Type B pancreatic cell (in vitro differentiated cells): ENCODE measurements at regions not wholly inside any gene's neighbourhood (a gene's known extent, or its start where the extent isn't known, plus 50 kb on each side); places are given as distances from the start of the nearest gene placed in this dataset.

Experiments used
- DNase-seq: peaks from one replicate; pipeline ENCODE4 v3.0.0; 2021; ENCODE audit warnings: mixed read lengths; ENCODE audit not compliant: unreplicated experiment; ENCODE audit errors: extremely low spot score
- H3K27ac Mint-ChIP-seq: 2 replicates; pipeline ENCODE4 v1.8.0; 2021; ENCODE audit warnings: mild to moderate bottlenecking, mixed read lengths
- H3K27me3 Mint-ChIP-seq: 2 replicates; pipeline ENCODE4 v1.8.0; 2021; ENCODE audit warnings: mixed read lengths
- H3K36me3 Mint-ChIP-seq: 2 replicates; pipeline ENCODE4 v1.8.0; 2021; ENCODE audit warnings: mixed read lengths
- H3K4me1 Mint-ChIP-seq: one replicate; pipeline ENCODE4 v1.8.0; 2021; ENCODE audit warnings: mixed read lengths; ENCODE audit not compliant: unreplicated experiment
- H3K4me3 Mint-ChIP-seq: 2 replicates; pipeline ENCODE4 v1.8.0; 2021; ENCODE audit warnings: mild to moderate bottlenecking, mixed read lengths
- H3K9me3 Mint-ChIP-seq: 2 replicates; pipeline ENCODE4 v1.8.0; 2021; ENCODE audit warnings: mixed read lengths
- TF ChIP-seq, protein P1 (sequence below): fragments of 200-600 bp; sonication (generic); conservative IDR thresholded peaks from 2 replicates; pipeline ENCODE4 v1.5.0; 2021; ENCODE audit warnings: antibody characterized with exemption, mild to moderate bottlenecking

DNA sequence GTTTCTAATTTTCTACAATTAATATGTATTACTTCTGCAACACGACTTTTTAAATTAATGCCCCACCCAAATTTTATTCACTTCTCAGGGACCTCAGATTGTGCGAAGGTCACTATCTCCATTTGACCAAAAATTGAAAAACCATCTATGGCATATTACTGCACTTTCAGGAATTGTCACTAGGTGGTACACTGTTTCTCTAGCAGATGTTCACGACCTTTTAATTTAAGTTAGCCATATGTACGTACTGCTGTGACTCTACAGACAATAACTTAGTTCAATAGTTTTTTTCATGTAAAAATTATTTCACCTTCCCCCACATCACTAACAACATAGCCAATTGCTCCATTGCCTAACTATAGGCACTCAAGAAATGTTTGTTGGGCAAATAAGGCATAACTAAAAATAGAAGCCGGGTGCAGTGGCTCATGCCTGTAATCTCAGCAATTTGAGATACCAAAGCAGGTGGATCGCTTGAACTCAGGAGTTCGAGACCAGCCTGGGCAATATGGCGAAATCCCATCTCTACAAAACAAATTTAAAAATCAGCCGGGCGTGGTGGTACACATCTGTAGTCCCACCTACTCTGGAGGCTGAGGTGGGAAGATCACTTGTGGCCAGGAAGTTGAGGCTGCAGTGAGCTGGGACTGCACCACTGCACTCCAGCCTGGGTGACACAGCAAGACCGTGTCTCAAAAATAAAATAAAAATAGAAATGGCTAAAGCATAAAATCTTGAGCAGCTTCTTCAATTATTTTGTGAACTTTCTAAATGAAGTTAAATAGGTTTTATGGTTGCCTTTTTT lies 75.7 kb upstream of the PKN2 start:
- no peak overlapping the region for H3K4me3 Mint-ChIP-seq
- no peaks in the 10 kb centered on the region for H3K4me1 Mint-ChIP-seq
- no peaks in the 10 kb centered on the region for H3K36me3 Mint-ChIP-seq
- DNase-seq, result no peak
- H3K9me3 Mint-ChIP-seq, result no peaks in the 10 kb centered on the region
- TF ChIP-seq, protein P1, sequence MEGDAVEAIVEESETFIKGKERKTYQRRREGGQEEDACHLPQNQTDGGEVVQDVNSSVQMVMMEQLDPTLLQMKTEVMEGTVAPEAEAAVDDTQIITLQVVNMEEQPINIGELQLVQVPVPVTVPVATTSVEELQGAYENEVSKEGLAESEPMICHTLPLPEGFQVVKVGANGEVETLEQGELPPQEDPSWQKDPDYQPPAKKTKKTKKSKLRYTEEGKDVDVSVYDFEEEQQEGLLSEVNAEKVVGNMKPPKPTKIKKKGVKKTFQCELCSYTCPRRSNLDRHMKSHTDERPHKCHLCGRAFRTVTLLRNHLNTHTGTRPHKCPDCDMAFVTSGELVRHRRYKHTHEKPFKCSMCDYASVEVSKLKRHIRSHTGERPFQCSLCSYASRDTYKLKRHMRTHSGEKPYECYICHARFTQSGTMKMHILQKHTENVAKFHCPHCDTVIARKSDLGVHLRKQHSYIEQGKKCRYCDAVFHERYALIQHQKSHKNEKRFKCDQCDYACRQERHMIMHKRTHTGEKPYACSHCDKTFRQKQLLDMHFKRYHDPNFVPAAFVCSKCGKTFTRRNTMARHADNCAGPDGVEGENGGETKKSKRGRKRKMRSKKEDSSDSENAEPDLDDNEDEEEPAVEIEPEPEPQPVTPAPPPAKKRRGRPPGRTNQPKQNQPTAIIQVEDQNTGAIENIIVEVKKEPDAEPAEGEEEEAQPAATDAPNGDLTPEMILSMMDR, result peak; percentile 79
- H3K27ac Mint-ChIP-seq, result no peak overlapping the region
- no peaks in the 10 kb centered on the region for H3K27me3 Mint-ChIP-seq

DNA sequence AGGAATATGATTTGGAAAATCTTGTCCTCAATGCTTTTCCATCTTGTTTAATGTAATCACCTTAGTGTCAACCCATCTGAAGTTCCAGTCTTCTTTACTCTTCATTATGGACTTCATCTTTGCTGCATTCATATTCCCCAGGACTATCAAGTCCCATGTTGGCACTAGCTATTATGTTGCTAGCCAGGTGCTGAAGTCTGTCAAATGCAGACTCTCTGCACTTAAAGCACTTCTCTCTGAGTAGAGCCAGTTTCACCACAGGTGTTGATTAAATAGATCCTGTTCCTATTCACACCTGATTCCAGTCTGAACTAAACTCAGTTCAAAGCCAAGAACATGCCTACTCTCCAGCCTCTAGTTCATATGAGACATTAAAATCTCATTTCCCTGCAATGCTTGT lies 75.0 kb upstream of the PKN2 start:
- no peaks in the 10 kb centered on the region for H3K36me3 Mint-ChIP-seq
- DNase-seq, result no peak
- no peak overlapping the region for H3K4me3 Mint-ChIP-seq
- no peaks in the 10 kb centered on the region for H3K27me3 Mint-ChIP-seq
- no peaks in the 10 kb centered on the region for H3K9me3 Mint-ChIP-seq
- TF ChIP-seq, protein P1, result no peak
- H3K27ac Mint-ChIP-seq, result no peak overlapping the region
- H3K4me1 Mint-ChIP-seq, result no peaks in the 10 kb centered on the region

DNA sequence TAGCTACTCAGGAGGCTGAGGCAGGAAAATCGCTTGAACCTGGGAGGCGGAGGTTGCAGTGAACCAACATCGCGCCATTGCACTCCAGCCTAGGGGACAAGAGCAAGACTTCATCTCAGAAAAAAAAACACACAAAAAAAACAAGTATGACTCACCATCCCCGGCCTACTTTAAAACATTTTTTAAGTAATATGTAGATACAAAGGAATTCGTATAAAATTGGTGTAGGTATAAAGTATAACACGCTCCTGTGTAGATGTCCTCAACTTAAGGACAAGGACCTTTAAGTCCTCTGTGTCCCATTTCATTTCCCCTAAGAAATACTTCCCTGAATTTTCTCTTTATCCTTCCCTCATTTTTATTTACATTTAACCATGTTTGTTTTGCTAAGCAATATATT lies 73.4 kb upstream of the PKN2 start:
- no peaks in the 10 kb centered on the region for H3K27me3 Mint-ChIP-seq
- H3K9me3 Mint-ChIP-seq, result no peaks in the 10 kb centered on the region
- H3K36me3 Mint-ChIP-seq, result no peaks in the 10 kb centered on the region
- DNase-seq, result no peak
- no peak overlapping the region for H3K4me3 Mint-ChIP-seq
- TF ChIP-seq, protein P1, result no peak
- no peaks in the 10 kb centered on the region for H3K4me1 Mint-ChIP-seq
- no peak overlapping the region for H3K27ac Mint-ChIP-seq

DNA sequence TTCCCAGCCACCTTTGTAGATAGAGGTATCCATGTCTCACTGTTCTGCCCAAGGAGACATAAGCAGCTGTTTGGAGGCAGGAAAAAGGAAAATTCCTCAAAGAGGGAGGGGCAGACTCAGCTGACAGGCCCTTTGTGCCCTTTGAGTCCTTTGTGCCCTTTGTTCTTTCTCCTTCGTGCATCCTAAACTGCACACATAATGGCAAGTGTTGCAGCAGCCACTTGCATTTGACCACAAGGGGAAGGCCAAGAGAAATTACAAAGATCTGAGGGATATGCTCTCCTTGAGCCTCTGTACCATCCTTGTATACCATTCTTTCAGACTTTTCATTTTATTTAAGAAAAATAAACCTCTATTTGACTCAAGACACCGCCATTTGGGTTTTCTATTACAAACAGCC lies 71.8 kb upstream of the PKN2 start:
- no peaks in the 10 kb centered on the region for H3K9me3 Mint-ChIP-seq
- DNase-seq, result no peak
- H3K36me3 Mint-ChIP-seq, result no peaks in the 10 kb centered on the region
- no peaks in the 10 kb centered on the region for H3K27me3 Mint-ChIP-seq
- TF ChIP-seq, protein P1, result no peak
- H3K4me3 Mint-ChIP-seq, result no peak overlapping the region
- no peak overlapping the region for H3K27ac Mint-ChIP-seq
- no peaks in the 10 kb centered on the region for H3K4me1 Mint-ChIP-seq

DNA sequence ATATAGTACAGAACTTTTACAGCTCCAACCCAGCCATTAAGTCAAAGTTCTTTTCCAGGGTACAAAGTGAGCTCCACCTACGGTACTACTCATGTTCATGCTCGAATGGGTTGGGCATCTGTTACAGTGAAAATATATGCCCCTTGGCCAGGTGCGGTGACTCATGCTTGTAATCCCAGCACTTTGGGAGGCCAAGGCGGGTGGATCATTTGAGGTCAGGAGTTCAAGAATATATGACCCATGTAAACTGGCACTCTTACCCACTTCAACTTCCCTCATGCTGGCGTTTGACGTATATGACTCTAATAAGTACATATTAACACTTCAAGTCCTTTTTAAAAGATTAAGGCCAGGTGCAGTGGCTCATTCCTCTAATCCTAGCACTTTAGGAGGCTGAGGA lies 71.3 kb upstream of the PKN2 start:
- DNase-seq, result no peak
- H3K9me3 Mint-ChIP-seq, result peaks cover 3% of the 10 kb centered on the region
- no peaks in the 10 kb centered on the region for H3K4me1 Mint-ChIP-seq
- no peaks in the 10 kb centered on the region for H3K36me3 Mint-ChIP-seq
- H3K4me3 Mint-ChIP-seq, result no peak overlapping the region
- no peak overlapping the region for H3K27ac Mint-ChIP-seq
- TF ChIP-seq, protein P1, result no peak
- no peaks in the 10 kb centered on the region for H3K27me3 Mint-ChIP-seq
